HEK293 (cell line): ENCODE measurements at regions not wholly inside any gene's neighbourhood (a gene's known extent, or its start where the extent isn't known, plus 50 kb on each side); places are given as distances from the start of the nearest gene placed in this dataset.

Source experiments
- CTCF ChIA-PET: fragments of 350-600 bp; formaldehyde crosslinking; extraction: SDS; loops from one replicate; lab custom pipeline; 2021; ENCODE audit warnings: antibody characterized with exemption; lab: Yijun Ruan, JAX
- POLR2A ChIA-PET: fragments of 300-600 bp; formaldehyde crosslinking; extraction: SDS; loops from one replicate; lab custom pipeline; 2020; ENCODE audit warnings: antibody characterized with exemption, inconsistent platforms; lab: Yijun Ruan, JAX
- H3K27ac ChIP-seq: fragments of 200-500 bp; sonication (Bioruptor generic); 2 replicates; pipeline ENCODE4 v1.5.1; 2014; ENCODE audit warnings: low read depth, low read length, control low read depth, inconsistent platforms; ENCODE audit errors: extremely low read depth
- H3K36me3 ChIP-seq, 2 experiments: fragments of 200-500 bp in 1 of 2; sonication (Bioruptor generic) in 1 of 2; 1 replicate in 1 of 2; 2 replicates in 1 of 2; pipeline ENCODE4 v1.5.1; 2014 to 2017; ENCODE audit warnings: inconsistent platforms in 2 of 2, low read length in 2 of 2; ENCODE audit not compliant: control insufficient read depth in 2 of 2, insufficient read depth in 1 of 2
- H3K4me1 ChIP-seq: fragments of 200-500 bp; sonication (Bioruptor generic); 2 replicates; pipeline ENCODE4 v1.5.1; 2014; ENCODE audit warnings: mild to moderate bottlenecking, low read length, inconsistent platforms; ENCODE audit not compliant: control insufficient read depth, insufficient read depth
- H3K4me3 ChIP-seq: 2 replicates; pipeline ENCODE4 v1.5.1; 2011; ENCODE audit warnings: low read depth, mild to moderate bottlenecking, control low read depth, low read length, moderate library complexity
- H3K9me3 ChIP-seq: fragments of 200-500 bp; sonication (Bioruptor generic); 2 replicates; pipeline ENCODE4 v1.5.1; 2014; ENCODE audit warnings: low read depth, low read length, inconsistent platforms; ENCODE audit not compliant: control insufficient read depth, insufficient read depth
- GLIS1 ChIP-seq: fragments of 450-650 bp; formaldehyde crosslinking; IDR thresholded peaks from 2 replicates; pipeline ENCODE4 v1.5.1; 2016; ENCODE audit warnings: missing biosample characterization, missing genetic modification characterization
- MEIS1 ChIP-seq: sonication (generic); formaldehyde crosslinking; IDR thresholded peaks from 2 replicates; pipeline ENCODE4 v1.8.1; 2022; ENCODE audit warnings: missing genetic modification reagents, mild to moderate bottlenecking, borderline replicate concordance
- PRDM1 ChIP-seq: fragments of 450-650 bp; formaldehyde crosslinking; IDR thresholded peaks from 2 replicates; pipeline ENCODE4; 2016; ENCODE audit warnings: missing biosample characterization, missing genetic modification characterization
- RBAK ChIP-seq: fragments of 450-650 bp; formaldehyde crosslinking; IDR thresholded peaks from 2 replicates; pipeline ENCODE4 v1.5.1; 2016; ENCODE audit warnings: missing biosample characterization, missing genetic modification characterization
- SALL2 ChIP-seq: fragments of 450-650 bp; formaldehyde crosslinking; IDR thresholded peaks from 2 replicates; pipeline ENCODE4 v1.5.0; 2017; ENCODE audit warnings: missing biosample characterization, mild to moderate bottlenecking, missing genetic modification characterization, borderline replicate concordance
- WT1 ChIP-seq: fragments of 450-650 bp; formaldehyde crosslinking; IDR thresholded peaks from 2 replicates; pipeline ENCODE4 v1.5.1; 2016; ENCODE audit warnings: missing biosample characterization, missing genetic modification characterization
- ZBTB10 ChIP-seq: fragments of 450-650 bp; formaldehyde crosslinking; IDR thresholded peaks from 2 replicates; pipeline ENCODE4 v1.5.1; 2016; ENCODE audit warnings: missing biosample characterization, missing genetic modification characterization
- ZBTB21 ChIP-seq: fragments of 450-650 bp; formaldehyde crosslinking; IDR thresholded peaks from 2 replicates; pipeline ENCODE4 v1.5.1; 2017; ENCODE audit warnings: missing biosample characterization, missing genetic modification characterization
- ZNF112 ChIP-seq: fragments of 450-650 bp; formaldehyde crosslinking; IDR thresholded peaks from 2 replicates; pipeline ENCODE4 v1.5.0; 2017; ENCODE audit warnings: missing biosample characterization, missing genetic modification characterization
- ZNF155 ChIP-seq: fragments of 450-650 bp; formaldehyde crosslinking; IDR thresholded peaks from 2 replicates; pipeline ENCODE4 v1.5.1; 2016; ENCODE audit warnings: missing biosample characterization, missing genetic modification characterization
- ZNF169 ChIP-seq: fragments of 450-650 bp; formaldehyde crosslinking; IDR thresholded peaks from 2 replicates; pipeline ENCODE4 v1.5.1; 2016; ENCODE audit warnings: missing biosample characterization, missing genetic modification characterization
- ZNF184 ChIP-seq: fragments of 450-650 bp; IDR thresholded peaks from 2 replicates; pipeline ENCODE4 v1.5.1; 2018; ENCODE audit warnings: missing biosample characterization, mild to moderate bottlenecking, missing genetic modification characterization
- ZNF214 ChIP-seq: fragments of 450-650 bp; formaldehyde crosslinking; IDR thresholded peaks from 2 replicates; pipeline ENCODE4 v1.5.1; 2017; ENCODE audit warnings: missing biosample characterization, mild to moderate bottlenecking, missing genetic modification characterization, borderline replicate concordance
- ZNF701 ChIP-seq: fragments of 450-650 bp; formaldehyde crosslinking; IDR thresholded peaks from 2 replicates; pipeline ENCODE4 v1.5.1; 2016; ENCODE audit warnings: missing biosample characterization, missing genetic modification characterization
- ZNF837 ChIP-seq: fragments of 450-650 bp; formaldehyde crosslinking; IDR thresholded peaks from 2 replicates; pipeline ENCODE4 v1.5.1; 2016; ENCODE audit warnings: missing biosample characterization, missing genetic modification characterization
- TF ChIP-seq, protein P1 (sequence below): fragments of 450-650 bp; formaldehyde crosslinking; IDR thresholded peaks from 2 replicates; pipeline ENCODE4 v1.5.1; 2017; ENCODE audit warnings: missing biosample characterization, missing genetic modification characterization
- TF ChIP-seq, protein P2 (sequence below): fragments of 450-650 bp; formaldehyde crosslinking; IDR thresholded peaks from 2 replicates; pipeline ENCODE4 v1.5.1; 2016; ENCODE audit warnings: missing biosample characterization, missing genetic modification characterization, borderline replicate concordance

GRCh38 chr12:9367201-9367600 is 159.0 kb upstream of the PZP start:
- TF ChIP-seq WT1 (no peak), ZNF701 (tag by site-specific recombination) (no peak), SALL2 (tag by site-specific recombination) (no peak), ZNF169 (tag by site-specific recombination) (no peak), RBAK (tag by site-specific recombination) (no peak), ZBTB10 (tag by site-specific recombination) (no peak), GLIS1 (tag by site-specific recombination) (no peak), ZNF837 (tag by site-specific recombination) (no peak), ZBTB21 (no peak), MEIS1 (CRISPR knock-in tag) (no peak), ZNF214 (tag by site-specific recombination) (no peak), ZNF155 (tag by site-specific recombination) (no peak), PRDM1 (tag by site-specific recombination) (no peak), ZNF112 (tag by site-specific recombination) (no peak), ZNF184 (no peak)
- TF ChIP-seq, protein P1, sequence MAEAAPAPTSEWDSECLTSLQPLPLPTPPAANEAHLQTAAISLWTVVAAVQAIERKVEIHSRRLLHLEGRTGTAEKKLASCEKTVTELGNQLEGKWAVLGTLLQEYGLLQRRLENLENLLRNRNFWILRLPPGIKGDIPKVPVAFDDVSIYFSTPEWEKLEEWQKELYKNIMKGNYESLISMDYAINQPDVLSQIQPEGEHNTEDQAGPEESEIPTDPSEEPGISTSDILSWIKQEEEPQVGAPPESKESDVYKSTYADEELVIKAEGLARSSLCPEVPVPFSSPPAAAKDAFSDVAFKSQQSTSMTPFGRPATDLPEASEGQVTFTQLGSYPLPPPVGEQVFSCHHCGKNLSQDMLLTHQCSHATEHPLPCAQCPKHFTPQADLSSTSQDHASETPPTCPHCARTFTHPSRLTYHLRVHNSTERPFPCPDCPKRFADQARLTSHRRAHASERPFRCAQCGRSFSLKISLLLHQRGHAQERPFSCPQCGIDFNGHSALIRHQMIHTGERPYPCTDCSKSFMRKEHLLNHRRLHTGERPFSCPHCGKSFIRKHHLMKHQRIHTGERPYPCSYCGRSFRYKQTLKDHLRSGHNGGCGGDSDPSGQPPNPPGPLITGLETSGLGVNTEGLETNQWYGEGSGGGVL: no peak
- TF ChIP-seq, protein P2, sequence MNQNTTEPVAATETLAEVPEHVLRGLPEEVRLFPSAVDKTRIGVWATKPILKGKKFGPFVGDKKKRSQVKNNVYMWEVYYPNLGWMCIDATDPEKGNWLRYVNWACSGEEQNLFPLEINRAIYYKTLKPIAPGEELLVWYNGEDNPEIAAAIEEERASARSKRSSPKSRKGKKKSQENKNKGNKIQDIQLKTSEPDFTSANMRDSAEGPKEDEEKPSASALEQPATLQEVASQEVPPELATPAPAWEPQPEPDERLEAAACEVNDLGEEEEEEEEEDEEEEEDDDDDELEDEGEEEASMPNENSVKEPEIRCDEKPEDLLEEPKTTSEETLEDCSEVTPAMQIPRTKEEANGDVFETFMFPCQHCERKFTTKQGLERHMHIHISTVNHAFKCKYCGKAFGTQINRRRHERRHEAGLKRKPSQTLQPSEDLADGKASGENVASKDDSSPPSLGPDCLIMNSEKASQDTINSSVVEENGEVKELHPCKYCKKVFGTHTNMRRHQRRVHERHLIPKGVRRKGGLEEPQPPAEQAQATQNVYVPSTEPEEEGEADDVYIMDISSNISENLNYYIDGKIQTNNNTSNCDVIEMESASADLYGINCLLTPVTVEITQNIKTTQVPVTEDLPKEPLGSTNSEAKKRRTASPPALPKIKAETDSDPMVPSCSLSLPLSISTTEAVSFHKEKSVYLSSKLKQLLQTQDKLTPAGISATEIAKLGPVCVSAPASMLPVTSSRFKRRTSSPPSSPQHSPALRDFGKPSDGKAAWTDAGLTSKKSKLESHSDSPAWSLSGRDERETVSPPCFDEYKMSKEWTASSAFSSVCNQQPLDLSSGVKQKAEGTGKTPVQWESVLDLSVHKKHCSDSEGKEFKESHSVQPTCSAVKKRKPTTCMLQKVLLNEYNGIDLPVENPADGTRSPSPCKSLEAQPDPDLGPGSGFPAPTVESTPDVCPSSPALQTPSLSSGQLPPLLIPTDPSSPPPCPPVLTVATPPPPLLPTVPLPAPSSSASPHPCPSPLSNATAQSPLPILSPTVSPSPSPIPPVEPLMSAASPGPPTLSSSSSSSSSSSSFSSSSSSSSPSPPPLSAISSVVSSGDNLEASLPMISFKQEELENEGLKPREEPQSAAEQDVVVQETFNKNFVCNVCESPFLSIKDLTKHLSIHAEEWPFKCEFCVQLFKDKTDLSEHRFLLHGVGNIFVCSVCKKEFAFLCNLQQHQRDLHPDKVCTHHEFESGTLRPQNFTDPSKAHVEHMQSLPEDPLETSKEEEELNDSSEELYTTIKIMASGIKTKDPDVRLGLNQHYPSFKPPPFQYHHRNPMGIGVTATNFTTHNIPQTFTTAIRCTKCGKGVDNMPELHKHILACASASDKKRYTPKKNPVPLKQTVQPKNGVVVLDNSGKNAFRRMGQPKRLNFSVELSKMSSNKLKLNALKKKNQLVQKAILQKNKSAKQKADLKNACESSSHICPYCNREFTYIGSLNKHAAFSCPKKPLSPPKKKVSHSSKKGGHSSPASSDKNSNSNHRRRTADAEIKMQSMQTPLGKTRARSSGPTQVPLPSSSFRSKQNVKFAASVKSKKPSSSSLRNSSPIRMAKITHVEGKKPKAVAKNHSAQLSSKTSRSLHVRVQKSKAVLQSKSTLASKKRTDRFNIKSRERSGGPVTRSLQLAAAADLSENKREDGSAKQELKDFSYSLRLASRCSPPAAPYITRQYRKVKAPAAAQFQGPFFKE (tag by site-specific recombination): no peak
- Histone ChIP-seq H3K4me1 (no peaks in the 10 kb centered on the region), H3K4me3 (no peak overlapping the region), H3K27ac (no peak overlapping the region), H3K36me3 (no peaks in the 10 kb centered on the region), H3K9me3 (no peaks in the 10 kb centered on the region)
- ChIA-PET CTCF (interaction anchor here (1.2 to 1.6 kb wide), 2 partner anchors 32 to 477 kb away, joined by 3 read pairs; no protein-coding TSS in a partner anchor), POLR2A (no interaction called here)
